ENCODE measurements at regions not wholly inside any gene's neighbourhood (a gene's known extent, or its start where the extent isn't known, plus 50 kb on each side); places are given as distances from the start of the nearest gene placed in this dataset.

- no peak for DNase-seq
Measured at GRCh38 chr2:221034026-221034701, 537.9 kb downstream of the EPHA4 start.

- no peak for DNase-seq
Measured at GRCh38 chr2:221034973-221035372, 537.1 kb downstream of the EPHA4 start.

- DNase-seq, result no peak
Measured at GRCh38 chr2:221042926-221043325, 529.2 kb downstream of the EPHA4 start.

- DNase-seq, result no peak
Measured at GRCh38 chr2:221044781-221045180, 527.3 kb downstream of the EPHA4 start.

GRCh38 chr2:221050020-221050795 is 521.9 kb downstream of the EPHA4 start:
- no peak for DNase-seq

GRCh38 chr2:221051162-221051561 is 520.9 kb downstream of the EPHA4 start:
- no peak for DNase-seq

GRCh38 chr2:221060376-221060775 is 511.7 kb downstream of the EPHA4 start:
- DNase-seq, result no peak

GRCh38 chr2:221063568-221063967 is 508.5 kb downstream of the EPHA4 start:
- no peak for DNase-seq

GRCh38 chr2:221064058-221064854 is 507.8 kb downstream of the EPHA4 start:
- DNase-seq, result no peak

- DNase-seq, result no peak
Measured at GRCh38 chr2:221064880-221065279, 507.2 kb downstream of the EPHA4 start.

- DNase-seq, result no peak
Measured at GRCh38 chr2:221068123-221068522, 504.0 kb downstream of the EPHA4 start.

GRCh38 chr2:221070106-221070505 is 502.0 kb downstream of the EPHA4 start:
- no peak for DNase-seq

GRCh38 chr2:221073326-221074049 is 498.6 kb downstream of the EPHA4 start:
- no peak for DNase-seq

GRCh38 chr2:221074238-221074637 is 497.9 kb downstream of the EPHA4 start:
- DNase-seq, result no peak

GRCh38 chr2:221075203-221075602 is 496.9 kb downstream of the EPHA4 start:
- DNase-seq, result no peak

GRCh38 chr2:221077251-221077650 is 494.9 kb downstream of the EPHA4 start:
- DNase-seq, result no peak

GRCh38 chr2:221077799-221078198 is 494.3 kb downstream of the EPHA4 start:
- no peak for DNase-seq

- no peak for DNase-seq
Measured at GRCh38 chr2:221085341-221085900, 486.7 kb downstream of the EPHA4 start.

- no peak for DNase-seq
Measured at GRCh38 chr2:221085936-221086335, 486.2 kb downstream of the EPHA4 start.

- no peak for DNase-seq
Measured at GRCh38 chr2:221087779-221088178, 484.3 kb downstream of the EPHA4 start.

GRCh38 chr2:221088506-221088905 is 483.6 kb downstream of the EPHA4 start:
- DNase-seq, result no peak

GRCh38 chr2:221095356-221095755 is 476.7 kb downstream of the EPHA4 start:
- DNase-seq, result no peak
